ENCODE measurements at regions not wholly inside any gene's neighbourhood (a gene's known extent, or its start where the extent isn't known, plus 50 kb on each side); places are given as distances from the start of the nearest gene placed in this dataset.

DNA sequence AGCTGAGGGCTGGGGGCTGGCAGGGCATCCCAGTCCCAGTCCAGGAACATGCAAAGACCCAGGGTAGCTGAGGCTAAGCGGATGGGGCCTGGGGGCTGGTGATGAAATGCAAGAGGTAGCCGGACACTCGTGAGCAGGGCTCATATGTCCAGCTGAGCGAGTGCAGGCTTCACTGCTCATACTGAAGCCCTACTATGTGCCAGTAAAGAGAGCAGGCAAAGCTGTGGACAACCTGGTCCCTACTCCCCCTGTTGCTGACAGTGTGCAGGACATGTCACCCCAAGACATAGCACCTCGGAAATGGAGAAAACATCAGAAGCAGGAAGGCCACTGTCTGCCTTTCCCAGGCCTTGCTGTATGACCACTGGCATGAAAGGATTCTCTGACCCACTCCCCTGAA, 122.4 kb upstream of the STX18 start:
- TF ChIP-seq, protein P1, sequence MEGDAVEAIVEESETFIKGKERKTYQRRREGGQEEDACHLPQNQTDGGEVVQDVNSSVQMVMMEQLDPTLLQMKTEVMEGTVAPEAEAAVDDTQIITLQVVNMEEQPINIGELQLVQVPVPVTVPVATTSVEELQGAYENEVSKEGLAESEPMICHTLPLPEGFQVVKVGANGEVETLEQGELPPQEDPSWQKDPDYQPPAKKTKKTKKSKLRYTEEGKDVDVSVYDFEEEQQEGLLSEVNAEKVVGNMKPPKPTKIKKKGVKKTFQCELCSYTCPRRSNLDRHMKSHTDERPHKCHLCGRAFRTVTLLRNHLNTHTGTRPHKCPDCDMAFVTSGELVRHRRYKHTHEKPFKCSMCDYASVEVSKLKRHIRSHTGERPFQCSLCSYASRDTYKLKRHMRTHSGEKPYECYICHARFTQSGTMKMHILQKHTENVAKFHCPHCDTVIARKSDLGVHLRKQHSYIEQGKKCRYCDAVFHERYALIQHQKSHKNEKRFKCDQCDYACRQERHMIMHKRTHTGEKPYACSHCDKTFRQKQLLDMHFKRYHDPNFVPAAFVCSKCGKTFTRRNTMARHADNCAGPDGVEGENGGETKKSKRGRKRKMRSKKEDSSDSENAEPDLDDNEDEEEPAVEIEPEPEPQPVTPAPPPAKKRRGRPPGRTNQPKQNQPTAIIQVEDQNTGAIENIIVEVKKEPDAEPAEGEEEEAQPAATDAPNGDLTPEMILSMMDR (IDR thresholded peaks at IDR 0.05) = no peak
- no peak for TF ChIP-seq SMC3 (IDR thresholded peaks at IDR 0.05; ENCODE audit: low read depth, low read length)
- no peak for TF ChIP-seq YY1 (IDR thresholded peaks at IDR 0.05; ENCODE audit: low read depth)

Data from SK-N-SH (cell line).